ENCODE measurements at regions not wholly inside any gene's neighbourhood (a gene's known extent, or its start where the extent isn't known, plus 50 kb on each side); places are given as distances from the start of the nearest gene placed in this dataset.
"Not testable (repeated sequence)": the region's sequence is repeated elsewhere in the genome, so short reads cannot be mapped to it uniquely, and the experiment has no call there.

- DNase-seq = no peak
Measured at GRCh38 chr1:197985351-197985750, 68.2 kb downstream of the LHX9 start.

- DNase-seq = no peak
Measured at GRCh38 chr1:197986817-197987216, 69.6 kb downstream of the LHX9 start.

- no peak for DNase-seq
Measured at GRCh38 chr1:197987294-197987693, 70.1 kb downstream of the LHX9 start.

- DNase-seq = not testable (repeated sequence)
Measured at GRCh38 chr1:197988581-197988980, 71.4 kb downstream of the LHX9 start.

- no peak for DNase-seq
Measured at GRCh38 chr1:197989058-197989457, 71.9 kb downstream of the LHX9 start.

- peak; percentile 3 for DNase-seq
Measured at GRCh38 chr1:197991594-197991993, 74.4 kb downstream of the LHX9 start.

- no peak for DNase-seq
Measured at GRCh38 chr1:197994907-197995407, 77.8 kb downstream of the LHX9 start.

GRCh38 chr1:197995408-197996258 lies 78.5 kb downstream of the LHX9 start:
- DNase-seq = no peak

- DNase-seq = not testable (repeated sequence)
Measured at GRCh38 chr1:197996259-197996512, 79.0 kb downstream of the LHX9 start.

- no peak for DNase-seq
Measured at GRCh38 chr1:197998110-197998509, 80.9 kb downstream of the LHX9 start.

- no peak for DNase-seq
Measured at GRCh38 chr1:198001776-198002408, 84.7 kb downstream of the LHX9 start.

- DNase-seq = no peak
Measured at GRCh38 chr1:198003468-198003867, 86.3 kb downstream of the LHX9 start.

GRCh38 chr1:198007011-198007410 lies 89.8 kb downstream of the LHX9 start:
- DNase-seq = no peak

- DNase-seq = no peak
Measured at GRCh38 chr1:198007687-198008607, 90.8 kb downstream of the LHX9 start.

- no peak for DNase-seq
Measured at GRCh38 chr1:198014355-198014754, 97.2 kb downstream of the LHX9 start.

GRCh38 chr1:198015309-198015708 lies 98.1 kb downstream of the LHX9 start:
- DNase-seq = no peak

GRCh38 chr1:198018529-198018928 lies 101.4 kb downstream of the LHX9 start:
- DNase-seq = no peak

- DNase-seq = no peak
Measured at GRCh38 chr1:198019126-198019525, 102.0 kb downstream of the LHX9 start.

- DNase-seq = no peak
Measured at GRCh38 chr1:198024336-198024735, 107.2 kb downstream of the LHX9 start.

GRCh38 chr1:198024782-198025181 lies 107.6 kb downstream of the LHX9 start:
- DNase-seq = no peak

GRCh38 chr1:198030682-198031081 lies 113.5 kb downstream of the LHX9 start:
- no peak for DNase-seq

- no peak for DNase-seq
Measured at GRCh38 chr1:198031086-198031485, 113.9 kb downstream of the LHX9 start.

GRCh38 chr1:198032668-198033067 lies 115.5 kb downstream of the LHX9 start:
- no peak for DNase-seq

Measured in NCI-H526 treated with DMSO at 0.1 percent for 48 hours (cell line).